ENCODE measurements at regions not wholly inside any gene's neighbourhood (a gene's known extent, or its start where the extent isn't known, plus 50 kb on each side); places are given as distances from the start of the nearest gene placed in this dataset.
"Not testable (repeated sequence)": the region's sequence is repeated elsewhere in the genome, so short reads cannot be mapped to it uniquely, and the experiment has no call there.

- no peaks in the 10 kb centered on the region for H3K9me3 ChIP-seq (replicated peaks)
- DNase-seq, result peak; percentile 12 to 64
- H3K27me3 ChIP-seq, result no peaks in the 10 kb centered on the region
- no peaks in the 10 kb centered on the region for H3K4me1 ChIP-seq
- H3K27ac ChIP-seq, result no peak overlapping the region
- H3K4me3 ChIP-seq, result no peak overlapping the region
- H3K36me3 ChIP-seq, result no peaks in the 10 kb centered on the region
These were observed 506.9 kb upstream of the PCDH10 start for GRCh38 chr4:132642016-132642817.

- DNase-seq, result no peak
- no peaks in the 10 kb centered on the region for H3K4me1 ChIP-seq
- H3K36me3 ChIP-seq, result no peaks in the 10 kb centered on the region
- no peak overlapping the region for H3K4me3 ChIP-seq
- no peak overlapping the region for H3K27ac ChIP-seq
- H3K27me3 ChIP-seq, result no peaks in the 10 kb centered on the region
- H3K9me3 ChIP-seq (replicated peaks), result no peaks in the 10 kb centered on the region
These were observed 502.9 kb upstream of the PCDH10 start for GRCh38 chr4:132646186-132646585.

GRCh38 chr4:132651196-132651595, 497.9 kb upstream of the PCDH10 start:
- DNase-seq, result no peak
- Histone ChIP-seq H3K4me3 (no peak overlapping the region), H3K9me3 (replicated peaks) (no peaks in the 10 kb centered on the region), H3K4me1 (no peaks in the 10 kb centered on the region), H3K27me3 (no peaks in the 10 kb centered on the region), H3K36me3 (no peaks in the 10 kb centered on the region), H3K27ac (no peak overlapping the region)

DNA sequence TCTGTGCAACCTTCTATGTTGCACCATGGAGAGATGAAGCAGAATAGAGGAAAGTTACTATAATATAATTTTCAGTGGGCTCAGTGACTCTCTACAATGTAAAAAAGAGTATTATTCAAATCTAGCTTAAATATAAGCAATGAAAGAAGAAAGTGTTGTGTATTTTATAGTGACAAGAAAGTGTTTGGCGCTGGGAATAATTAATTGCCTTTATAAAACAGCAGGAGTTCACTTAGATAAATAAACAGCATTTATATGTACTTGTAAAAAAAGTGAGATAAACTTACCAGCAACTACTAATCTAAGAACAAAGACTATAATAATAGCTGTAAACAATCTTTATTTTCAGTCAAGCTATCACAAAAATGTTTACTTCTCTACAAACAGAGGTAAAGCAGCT, 488.9 kb upstream of the PCDH10 start:
- no peak overlapping the region for H3K27ac ChIP-seq
- DNase-seq, result no peak
- no peaks in the 10 kb centered on the region for H3K36me3 ChIP-seq
- no peak overlapping the region for H3K4me3 ChIP-seq
- no peaks in the 10 kb centered on the region for H3K9me3 ChIP-seq (replicated peaks)
- H3K27me3 ChIP-seq, result no peaks in the 10 kb centered on the region
- H3K4me1 ChIP-seq, result no peaks in the 10 kb centered on the region

DNA sequence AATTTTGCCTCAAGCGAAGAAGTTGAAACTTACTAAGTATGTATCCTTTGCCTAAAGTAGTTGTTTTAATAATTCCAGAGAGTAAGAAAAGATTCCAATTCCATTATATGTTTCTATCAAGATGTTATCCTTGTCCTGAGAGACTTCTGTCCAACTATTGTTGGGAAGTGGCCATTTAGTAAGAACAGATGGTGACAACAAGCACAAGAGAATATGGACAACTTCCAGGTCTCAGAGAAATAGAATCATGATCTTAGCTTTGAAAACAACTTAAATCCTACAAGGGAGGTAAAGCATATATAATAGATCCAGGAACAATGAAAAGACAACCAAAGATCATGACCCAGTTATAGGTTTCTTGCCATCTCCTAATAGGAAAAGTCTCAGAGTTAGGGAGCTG, 486.6 kb upstream of the PCDH10 start:
- H3K27me3 ChIP-seq, result no peaks in the 10 kb centered on the region
- no peaks in the 10 kb centered on the region for H3K9me3 ChIP-seq (replicated peaks)
- H3K4me3 ChIP-seq, result no peak overlapping the region
- H3K4me1 ChIP-seq, result no peaks in the 10 kb centered on the region
- H3K36me3 ChIP-seq, result no peaks in the 10 kb centered on the region
- no peak for DNase-seq
- H3K27ac ChIP-seq, result no peak overlapping the region

DNA sequence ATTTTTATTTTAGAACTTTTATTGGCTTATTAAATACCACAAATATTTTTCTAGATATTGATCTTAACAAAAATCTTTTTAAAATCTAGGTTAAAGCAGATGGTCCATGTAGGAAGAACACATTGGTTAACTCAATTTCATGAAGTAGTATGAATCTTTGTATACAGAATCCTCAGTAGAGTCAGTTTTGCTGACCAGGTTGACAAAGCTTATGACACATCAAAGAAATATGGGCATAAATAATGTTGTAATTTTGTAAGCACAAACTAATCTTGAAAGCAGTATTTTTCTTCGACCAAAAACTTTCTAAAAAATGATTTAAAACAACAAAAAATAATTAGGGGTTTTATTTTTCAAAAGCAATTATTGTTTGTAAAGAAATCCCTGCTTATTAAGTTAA, 479.3 kb upstream of the PCDH10 start:
- no peak overlapping the region for H3K27ac ChIP-seq
- no peak for DNase-seq
- H3K9me3 ChIP-seq (replicated peaks), result no peaks in the 10 kb centered on the region
- H3K27me3 ChIP-seq, result no peaks in the 10 kb centered on the region
- H3K4me1 ChIP-seq, result no peaks in the 10 kb centered on the region
- H3K4me3 ChIP-seq, result no peak overlapping the region
- no peaks in the 10 kb centered on the region for H3K36me3 ChIP-seq

DNA sequence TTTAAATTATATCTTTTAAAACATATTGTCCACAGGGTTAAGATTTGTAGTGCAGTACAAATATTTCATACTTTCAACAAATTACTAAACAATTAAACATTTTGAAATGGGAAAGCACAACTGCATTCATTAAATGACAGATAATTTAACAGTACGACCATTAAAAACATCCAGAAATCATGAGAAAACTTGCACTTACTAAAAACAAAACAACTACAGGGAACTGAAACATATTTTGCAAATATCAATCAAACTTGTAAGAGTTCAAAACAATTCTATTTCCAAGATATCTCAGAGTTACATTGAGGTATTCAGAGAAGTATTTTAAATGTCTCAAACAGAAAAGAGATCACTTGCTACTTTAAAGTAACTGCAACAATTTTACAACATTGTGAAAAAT, 478.5 kb upstream of the PCDH10 start:
- no peak for DNase-seq

DNA sequence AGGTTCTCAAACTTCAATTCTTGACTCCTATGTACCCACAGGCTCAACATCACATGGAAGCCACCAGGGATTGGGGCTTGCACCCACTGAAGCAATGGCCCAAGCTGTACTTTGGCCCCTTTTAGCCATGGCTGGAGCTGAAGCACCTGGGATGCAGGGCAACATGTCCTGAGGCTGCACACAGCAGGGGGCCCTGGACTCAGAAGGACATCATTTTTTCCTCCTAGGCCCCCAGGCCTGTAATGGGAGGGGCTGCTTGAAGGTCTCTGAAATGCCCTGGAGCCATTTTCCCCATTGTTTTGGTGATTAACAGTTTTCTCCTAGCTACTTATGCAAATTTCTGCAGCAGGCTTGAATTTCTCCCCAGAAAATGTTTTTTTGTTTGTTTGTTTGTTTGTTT, 465.1 kb upstream of the PCDH10 start:
- no peak for DNase-seq
- no peaks in the 10 kb centered on the region for H3K9me3 ChIP-seq (replicated peaks)

More for the DNA sequence above, 478.5 kb upstream of the PCDH10 start:
- Histone ChIP-seq H3K4me3 (no peak overlapping the region), H3K27me3 (no peaks in the 10 kb centered on the region), H3K4me1 (no peaks in the 10 kb centered on the region), H3K27ac (no peak overlapping the region), H3K9me3 (replicated peaks) (no peaks in the 10 kb centered on the region), H3K36me3 (no peaks in the 10 kb centered on the region)

DNA sequence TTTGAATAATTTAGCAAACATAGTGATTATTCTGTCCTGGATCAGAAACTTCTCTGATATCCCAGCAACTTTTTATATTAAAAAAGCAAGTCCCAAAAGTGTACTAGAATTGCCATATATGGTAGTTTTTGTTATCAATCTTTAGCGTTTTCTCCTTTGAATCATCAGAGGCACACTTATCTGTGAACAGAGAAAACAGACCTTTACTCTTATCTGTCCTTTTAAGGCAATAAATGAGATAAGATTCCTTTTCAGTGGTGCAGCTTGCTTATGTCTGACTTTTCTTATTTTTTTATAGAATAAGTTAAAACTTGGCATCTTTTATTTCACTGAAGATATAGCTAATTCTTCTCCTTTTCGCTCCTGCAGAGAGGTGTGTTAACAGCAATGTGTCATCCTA, 458.1 kb upstream of the PCDH10 start:
- no peaks in the 10 kb centered on the region for H3K9me3 ChIP-seq (replicated peaks)
- no peak for DNase-seq
- no peak overlapping the region for H3K27ac ChIP-seq
- no peaks in the 10 kb centered on the region for H3K36me3 ChIP-seq
- H3K4me3 ChIP-seq, result no peak overlapping the region
- H3K4me1 ChIP-seq, result no peaks in the 10 kb centered on the region
- no peaks in the 10 kb centered on the region for H3K27me3 ChIP-seq

More for the DNA sequence above, 465.1 kb upstream of the PCDH10 start:
- no peaks in the 10 kb centered on the region for H3K27me3 ChIP-seq
- H3K36me3 ChIP-seq, result no peaks in the 10 kb centered on the region
- no peak overlapping the region for H3K27ac ChIP-seq
- H3K4me3 ChIP-seq, result no peak overlapping the region
- H3K4me1 ChIP-seq, result no peaks in the 10 kb centered on the region

DNA sequence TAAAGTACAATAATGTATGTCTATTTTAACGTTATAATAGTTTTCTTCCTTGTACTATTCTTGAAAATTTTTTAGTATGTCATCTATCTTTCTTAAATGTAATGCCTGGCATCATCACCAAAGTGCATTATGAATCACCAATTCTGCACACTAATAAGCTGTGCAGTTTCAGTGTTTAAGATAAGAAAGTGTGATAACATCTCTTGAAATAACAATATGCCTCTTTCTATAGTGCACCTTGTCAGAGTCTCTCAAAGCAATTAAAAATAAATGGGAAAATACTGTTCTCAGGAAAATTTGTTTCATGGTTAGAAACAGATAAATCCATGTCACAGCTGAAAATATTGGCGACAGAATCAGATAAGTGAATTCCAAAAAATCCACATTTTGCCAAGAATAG, 457.4 kb upstream of the PCDH10 start:
- no peak overlapping the region for H3K4me3 ChIP-seq
- no peaks in the 10 kb centered on the region for H3K4me1 ChIP-seq
- H3K36me3 ChIP-seq, result no peaks in the 10 kb centered on the region
- H3K9me3 ChIP-seq (replicated peaks), result no peaks in the 10 kb centered on the region
- no peaks in the 10 kb centered on the region for H3K27me3 ChIP-seq
- no peak for DNase-seq
- H3K27ac ChIP-seq, result no peak overlapping the region

DNA sequence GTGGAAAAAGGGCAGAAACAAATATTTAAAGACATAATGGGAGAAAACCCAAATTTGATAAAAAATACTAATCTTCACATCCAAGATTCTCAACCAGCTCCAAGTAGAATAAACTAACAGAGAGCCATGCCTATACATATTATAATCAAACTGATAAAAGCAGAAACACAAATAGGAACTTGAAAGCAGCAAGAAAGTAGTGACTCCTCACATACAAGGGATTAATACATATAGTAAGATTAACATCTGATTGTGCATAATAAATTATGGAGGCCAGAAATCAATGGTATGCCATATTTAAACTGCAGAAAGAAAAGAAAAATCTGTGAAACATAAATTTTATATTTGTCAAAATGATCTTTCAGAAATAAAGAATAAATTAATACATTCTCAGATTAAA, 454.3 kb upstream of the PCDH10 start:
- Histone ChIP-seq H3K36me3 (no peaks in the 10 kb centered on the region), H3K4me3 (no peak overlapping the region), H3K27me3 (no peaks in the 10 kb centered on the region), H3K4me1 (no peaks in the 10 kb centered on the region), H3K9me3 (replicated peaks) (no peaks in the 10 kb centered on the region), H3K27ac (no peak overlapping the region)
- no peak for DNase-seq

DNA sequence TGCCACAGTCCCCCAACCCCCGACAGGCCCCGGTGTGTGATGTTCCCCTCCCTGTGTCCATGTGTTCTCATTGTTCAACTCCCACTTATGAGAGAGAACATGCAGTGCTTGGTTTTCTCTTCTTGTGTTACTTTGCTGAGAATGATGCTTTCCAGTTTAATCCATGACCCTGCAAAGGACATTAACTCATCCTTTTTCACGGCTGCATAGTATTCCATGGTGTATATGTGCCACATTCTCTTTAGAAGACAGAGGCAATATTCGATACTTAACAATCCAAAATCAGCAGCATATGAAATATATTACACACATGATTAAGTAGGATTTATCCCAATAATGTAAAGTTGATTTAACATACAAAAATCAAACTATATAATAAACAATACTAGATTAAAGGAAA, 451.6 kb upstream of the PCDH10 start:
- DNase-seq; H3K9me3 ChIP-seq (replicated peaks); H3K27ac ChIP-seq; H3K4me1 ChIP-seq; H3K36me3 ChIP-seq; H3K4me3 ChIP-seq; H3K27me3 ChIP-seq: not testable (repeated sequence)

- no peaks in the 10 kb centered on the region for H3K36me3 ChIP-seq
- no peaks in the 10 kb centered on the region for H3K27me3 ChIP-seq
- no peak overlapping the region for H3K4me3 ChIP-seq
- no peak overlapping the region for H3K27ac ChIP-seq
- no peaks in the 10 kb centered on the region for H3K9me3 ChIP-seq (replicated peaks)
- no peak for DNase-seq
- H3K4me1 ChIP-seq, result no peaks in the 10 kb centered on the region
These were observed 441.1 kb upstream of the PCDH10 start for GRCh38 chr4:132707955-132708354.

DNA sequence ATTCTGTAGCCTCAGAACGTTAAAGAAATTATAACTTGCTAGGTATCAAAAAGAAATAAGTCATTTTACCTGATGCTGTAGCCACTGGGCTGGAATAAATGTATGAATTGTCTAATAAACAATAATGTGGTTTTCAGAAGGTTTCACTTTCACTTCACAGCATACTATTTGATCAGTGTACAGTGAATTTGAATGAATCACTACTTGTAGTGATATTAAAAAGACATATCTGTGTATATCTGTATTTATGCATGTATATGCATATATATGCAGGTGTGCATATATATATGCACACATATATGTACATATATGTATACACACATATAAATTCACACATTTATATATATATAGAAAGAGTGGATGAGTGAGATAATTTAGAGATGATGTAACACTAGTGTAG, 440.0 kb upstream of the PCDH10 start:
- Histone ChIP-seq H3K9me3 (replicated peaks) (no peaks in the 10 kb centered on the region), H3K36me3 (no peaks in the 10 kb centered on the region), H3K27ac (no peak overlapping the region), H3K4me1 (no peaks in the 10 kb centered on the region), H3K4me3 (no peak overlapping the region), H3K27me3 (no peaks in the 10 kb centered on the region)
- no peak for DNase-seq

DNA sequence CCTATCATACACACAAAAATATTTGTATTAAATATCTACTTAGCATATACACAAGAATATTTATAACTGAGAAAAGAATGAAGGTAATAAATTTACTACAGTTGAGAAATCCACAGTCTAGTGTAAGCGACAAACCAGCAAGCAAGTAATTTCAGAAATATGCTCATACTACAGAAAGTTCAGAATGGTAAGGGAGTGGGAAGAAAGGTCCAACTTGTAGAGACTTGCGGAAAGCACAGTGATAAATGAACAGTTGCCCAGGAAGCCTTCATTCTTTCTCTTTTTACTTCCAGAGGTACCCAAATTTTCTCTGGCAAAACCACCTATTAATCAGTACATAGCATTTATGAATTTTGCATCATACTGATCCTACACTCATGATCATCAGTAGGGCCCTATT, 438.1 kb upstream of the PCDH10 start:
- no peaks in the 10 kb centered on the region for H3K36me3 ChIP-seq
- no peaks in the 10 kb centered on the region for H3K9me3 ChIP-seq (replicated peaks)
- H3K4me1 ChIP-seq, result no peaks in the 10 kb centered on the region
- no peak overlapping the region for H3K27ac ChIP-seq
- H3K27me3 ChIP-seq, result no peaks in the 10 kb centered on the region
- H3K4me3 ChIP-seq, result no peak overlapping the region
- no peak for DNase-seq

- no peaks in the 10 kb centered on the region for H3K36me3 ChIP-seq
- no peak overlapping the region for H3K4me3 ChIP-seq
- H3K27ac ChIP-seq, result no peak overlapping the region
These were observed 411.8 kb upstream of the PCDH10 start for GRCh38 chr4:132737344-132737743.

More at GRCh38 chr4:132737344-132737743, 411.8 kb upstream of the PCDH10 start:
- Histone ChIP-seq H3K27me3 (no peaks in the 10 kb centered on the region), H3K4me1 (no peaks in the 10 kb centered on the region), H3K9me3 (replicated peaks) (no peaks in the 10 kb centered on the region)
- DNase-seq, result no peak

All from SJCRH30 (cell line).